ENCODE measurements at regions not wholly inside any gene's neighbourhood (a gene's known extent, or its start where the extent isn't known, plus 50 kb on each side); places are given as distances from the start of the nearest gene placed in this dataset.

DNA sequence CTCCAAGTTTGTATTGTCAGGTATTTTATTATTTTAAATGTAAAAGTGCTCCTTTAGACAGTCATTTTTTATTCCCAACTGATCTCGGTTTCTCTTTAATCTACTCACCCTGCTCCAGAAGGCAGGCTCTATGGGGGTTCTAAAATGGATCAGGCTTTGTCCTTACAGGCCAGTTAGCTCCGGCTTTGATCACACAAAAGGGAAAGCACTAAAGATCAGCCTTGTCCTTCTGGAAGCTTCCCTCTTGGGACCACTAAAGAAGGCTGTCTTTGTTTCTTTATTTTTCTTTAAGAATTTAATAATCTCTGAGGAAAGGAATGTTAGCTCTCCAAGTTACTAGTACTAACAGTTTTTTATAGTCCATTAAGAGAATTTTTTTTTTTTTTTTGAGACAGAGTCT is 560.5 kb upstream of the ZNF717 start:
- H3K36me3 ChIP-seq (replicated peaks in 1 of 2; ENCODE audit: control extremely low read depth in 1 of 2, control insufficient read depth in 1 of 2, extremely low read depth in 1 of 2, insufficient read depth in 2 of 2, low read length in 1 of 2) = no peaks in the 10 kb centered on the region
- H3K9ac ChIP-seq (ENCODE audit: low read length) = no peak overlapping the region
- H3K9me3 ChIP-seq (ENCODE audit: control extremely low read depth in 1 of 3, control insufficient read depth in 2 of 3, insufficient read depth in 1 of 3, low read length in 2 of 3) = no peaks in the 10 kb centered on the region
- intact Hi-C loops (cut with micrococcal nuclease) = no loop called here
- POLR2A ChIA-PET = no interaction called here
- no peak overlapping the region for H3K27ac ChIP-seq (ENCODE audit: low read length in 2 of 2)
- no peak overlapping the region for H2AFZ ChIP-seq (ENCODE audit: insufficient read depth, low read depth, low read length, poor library complexity, severe bottlenecking)
- H3K4me3 ChIP-seq (ENCODE audit: control extremely low read depth in 1 of 5, extremely low read depth in 1 of 5, insufficient read depth in 1 of 5, low read depth in 2 of 5, low read length in 4 of 5) = no peak overlapping the region
- no peaks in the 10 kb centered on the region for H3K27me3 ChIP-seq (replicated peaks in 1 of 4; ENCODE audit: control extremely low read depth in 1 of 4, control insufficient read depth in 3 of 4, insufficient read depth in 4 of 4, low read length in 3 of 4)
- H3K27ac Mint-ChIP-seq = no peak overlapping the region
- H4K20me1 ChIP-seq (ENCODE audit: control insufficient read depth, insufficient read depth, low read length, poor library complexity, severe bottlenecking) = no peaks in the 10 kb centered on the region
- DNase-seq = no peak
- no CpG with 5 or more reads among the region's 2 CpGs for WGBS (ENCODE audit: insufficient coverage)
- no peaks in the 10 kb centered on the region for H3K27me3 Mint-ChIP-seq
- H3K4me1 ChIP-seq (ENCODE audit: control insufficient read depth in 2 of 2, insufficient read depth in 2 of 2, low read length in 2 of 2) = no peaks in the 10 kb centered on the region
- no peak overlapping the region for H3K4me3 Mint-ChIP-seq
- TF ChIP-seq EZH2 (IDR thresholded peaks at IDR 0.05; ENCODE audit: borderline replicate concordance, insufficient read depth, low read depth, low read length, poor library complexity, severe bottlenecking) = no peak
- TF ChIP-seq, protein P1, sequence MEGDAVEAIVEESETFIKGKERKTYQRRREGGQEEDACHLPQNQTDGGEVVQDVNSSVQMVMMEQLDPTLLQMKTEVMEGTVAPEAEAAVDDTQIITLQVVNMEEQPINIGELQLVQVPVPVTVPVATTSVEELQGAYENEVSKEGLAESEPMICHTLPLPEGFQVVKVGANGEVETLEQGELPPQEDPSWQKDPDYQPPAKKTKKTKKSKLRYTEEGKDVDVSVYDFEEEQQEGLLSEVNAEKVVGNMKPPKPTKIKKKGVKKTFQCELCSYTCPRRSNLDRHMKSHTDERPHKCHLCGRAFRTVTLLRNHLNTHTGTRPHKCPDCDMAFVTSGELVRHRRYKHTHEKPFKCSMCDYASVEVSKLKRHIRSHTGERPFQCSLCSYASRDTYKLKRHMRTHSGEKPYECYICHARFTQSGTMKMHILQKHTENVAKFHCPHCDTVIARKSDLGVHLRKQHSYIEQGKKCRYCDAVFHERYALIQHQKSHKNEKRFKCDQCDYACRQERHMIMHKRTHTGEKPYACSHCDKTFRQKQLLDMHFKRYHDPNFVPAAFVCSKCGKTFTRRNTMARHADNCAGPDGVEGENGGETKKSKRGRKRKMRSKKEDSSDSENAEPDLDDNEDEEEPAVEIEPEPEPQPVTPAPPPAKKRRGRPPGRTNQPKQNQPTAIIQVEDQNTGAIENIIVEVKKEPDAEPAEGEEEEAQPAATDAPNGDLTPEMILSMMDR (IDR thresholded peaks at IDR 0.05) = no peak
- no peaks in the 10 kb centered on the region for H3K4me1 Mint-ChIP-seq
- ATAC-seq (ENCODE audit: low read depth) = no peak
- CTCF ChIA-PET = no interaction called here
- peaks cover 3% of the 10 kb centered on the region for H3K9me3 Mint-ChIP-seq (ENCODE audit: insufficient read depth)
- no peak overlapping the region for H3K4me2 ChIP-seq (replicated peaks; ENCODE audit: low read depth, low read length, poor library complexity, severe bottlenecking)
- no peaks in the 10 kb centered on the region for H3K79me2 ChIP-seq (ENCODE audit: control insufficient read depth, insufficient read depth, low read length)

- H3K79me2 ChIP-seq (ENCODE audit: control insufficient read depth, insufficient read depth, low read length) = no peaks in the 10 kb centered on the region
- no peaks in the 10 kb centered on the region for H3K9me3 ChIP-seq (ENCODE audit: control extremely low read depth in 1 of 3, control insufficient read depth in 2 of 3, insufficient read depth in 1 of 3, low read length in 2 of 3)
- ATAC-seq (ENCODE audit: low read depth) = no peak
- Mint-ChIP-seq H3K27ac (no peak overlapping the region), H3K4me1 (no peaks in the 10 kb centered on the region), H3K9me3 (ENCODE audit: insufficient read depth) (peaks cover 3% of the 10 kb centered on the region), H3K4me3 (no peak overlapping the region), H3K27me3 (no peaks in the 10 kb centered on the region)
- H2AFZ ChIP-seq (ENCODE audit: insufficient read depth, low read depth, low read length, poor library complexity, severe bottlenecking) = no peak overlapping the region
- WGBS (ENCODE audit: insufficient coverage) = no CpG with 5 or more reads among the region's 3 CpGs
- H3K4me3 ChIP-seq (ENCODE audit: control extremely low read depth in 1 of 5, extremely low read depth in 1 of 5, insufficient read depth in 1 of 5, low read depth in 2 of 5, low read length in 4 of 5) = no peak overlapping the region
- ChIA-PET POLR2A (no interaction called here), CTCF (no interaction called here)
- H3K9ac ChIP-seq (ENCODE audit: low read length) = no peak overlapping the region
- no peaks in the 10 kb centered on the region for H3K4me1 ChIP-seq (ENCODE audit: control insufficient read depth in 2 of 2, insufficient read depth in 2 of 2, low read length in 2 of 2)
- no peaks in the 10 kb centered on the region for H3K36me3 ChIP-seq (replicated peaks in 1 of 2; ENCODE audit: control extremely low read depth in 1 of 2, control insufficient read depth in 1 of 2, extremely low read depth in 1 of 2, insufficient read depth in 2 of 2, low read length in 1 of 2)
- intact Hi-C loops (cut with micrococcal nuclease) = no loop called here
- no peak for DNase-seq
- no peak overlapping the region for H3K27ac ChIP-seq (ENCODE audit: low read length in 2 of 2)
- TF ChIP-seq, protein P1 (IDR thresholded peaks at IDR 0.05) = no peak
- no peak for TF ChIP-seq EZH2 (IDR thresholded peaks at IDR 0.05; ENCODE audit: borderline replicate concordance, insufficient read depth, low read depth, low read length, poor library complexity, severe bottlenecking)
- no peak overlapping the region for H3K4me2 ChIP-seq (replicated peaks; ENCODE audit: low read depth, low read length, poor library complexity, severe bottlenecking)
- H4K20me1 ChIP-seq (ENCODE audit: control insufficient read depth, insufficient read depth, low read length, poor library complexity, severe bottlenecking) = no peaks in the 10 kb centered on the region
- H3K27me3 ChIP-seq (replicated peaks in 1 of 4; ENCODE audit: control extremely low read depth in 1 of 4, control insufficient read depth in 3 of 4, insufficient read depth in 4 of 4, low read length in 3 of 4) = no peaks in the 10 kb centered on the region
These were observed 561.3 kb upstream of the ZNF717 start for GRCh38 chr3:76346690-76347089.
